Fibroblast of lung (primary cell): ENCODE measurements at regions not wholly inside any gene's neighbourhood (a gene's known extent, or its start where the extent isn't known, plus 50 kb on each side); places are given as distances from the start of the nearest gene placed in this dataset.

Experiments used
- CTCF ChIP-seq, 2 donors: IDR thresholded peaks in 1 of 2; conservative IDR thresholded peaks in 1 of 2; 1 replicate in 1 of 2; 2 replicates in 1 of 2; pipeline ENCODE4 v1.5.1; 2011 to 2012; ENCODE audit warnings: low read length in 2 of 2, control low read depth in 1 of 2, inconsistent platforms in 1 of 2, low read depth in 1 of 2, mild to moderate bottlenecking in 1 of 2
- EZH2 ChIP-seq: IDR thresholded peaks from 2 replicates; pipeline ENCODE4 v1.5.1; 2012; ENCODE audit warnings: low read length, control low read depth, mild to moderate bottlenecking; ENCODE audit errors: missing control alignments

GRCh38 chr20:60465993-60466686 is 507.9 kb downstream of the CDH26 start:
- no peak for TF ChIP-seq CTCF (conservative IDR thresholded peaks at IDR 0.05 in 1 of 2, IDR thresholded peaks at IDR 0.05 in 1 of 2; ENCODE audit: low read depth in 1 of 2, low read length in 2 of 2)
- no peak for TF ChIP-seq EZH2
